ENCODE measurements at regions not wholly inside any gene's neighbourhood (a gene's known extent, or its start where the extent isn't known, plus 50 kb on each side); places are given as distances from the start of the nearest gene placed in this dataset.

GRCh38 chr2:16288371-16289112 is 348.2 kb downstream of the MYCN start:
- Histone ChIP-seq H3K4me1 (ENCODE audit: insufficient read depth, low read length) (no peaks in the 10 kb centered on the region), H3K36me3 (ENCODE audit: insufficient read depth, low read length) (no peaks in the 10 kb centered on the region), H3K27ac (ENCODE audit: low read depth in 1 of 2, low read length in 2 of 2) (no peak overlapping the region), H3K4me3 (ENCODE audit: low read length) (no peak overlapping the region), H3K27me3 (ENCODE audit: control insufficient read depth in 1 of 2, insufficient read depth in 2 of 2, low read length in 2 of 2) (peaks cover 0 to 2% of the 10 kb centered on the region in 2 experiments), H3K9me3 (ENCODE audit: control insufficient read depth in 1 of 2, insufficient read depth in 1 of 2, low read length in 2 of 2) (no peaks in the 10 kb centered on the region)
- H3K27ac Mint-ChIP-seq: no peak overlapping the region
- H3K36me3 Mint-ChIP-seq (ENCODE audit: low read depth): no peaks in the 10 kb centered on the region
- DNase-seq: no peak
- no peak overlapping the region for H3K4me3 Mint-ChIP-seq
- no peaks in the 10 kb centered on the region for H3K9me3 Mint-ChIP-seq
- ATAC-seq (ENCODE audit: poor library complexity): no peak
- H3K27me3 Mint-ChIP-seq: peaks cover 4% of the 10 kb centered on the region
- no peaks in the 10 kb centered on the region for H3K4me1 Mint-ChIP-seq (ENCODE audit: low read depth)
- POLR2A ChIA-PET: no interaction called here
- TF ChIP-seq CTCF (IDR thresholded peaks at IDR 0.05): no peak
- intact Hi-C loops (cut with DNase I, micrococcal nuclease): no loop called here
- CTCF ChIA-PET: no interaction called here

GRCh38 chr2:16287831-16288230 is 347.5 kb downstream of the MYCN start:
- TF ChIP-seq CTCF (IDR thresholded peaks at IDR 0.05): no peak
- no peaks in the 10 kb centered on the region for H3K9me3 ChIP-seq (ENCODE audit: control insufficient read depth in 1 of 2, insufficient read depth in 1 of 2, low read length in 2 of 2)
- no peaks in the 10 kb centered on the region for H3K36me3 Mint-ChIP-seq (ENCODE audit: low read depth)
- no peaks in the 10 kb centered on the region for H3K9me3 Mint-ChIP-seq
- H3K27me3 ChIP-seq (ENCODE audit: control insufficient read depth in 1 of 2, insufficient read depth in 2 of 2, low read length in 2 of 2): peaks cover 0 to 2% of the 10 kb centered on the region in 2 experiments
- ATAC-seq (ENCODE audit: poor library complexity) (no peak), DNase-seq (no peak)
- no peaks in the 10 kb centered on the region for H3K4me1 Mint-ChIP-seq (ENCODE audit: low read depth)
- no peak overlapping the region for H3K27ac Mint-ChIP-seq
- intact Hi-C loops (cut with DNase I, micrococcal nuclease): no loop called here
- H3K4me3 ChIP-seq (ENCODE audit: low read length): no peak overlapping the region
- H3K36me3 ChIP-seq (ENCODE audit: insufficient read depth, low read length): no peaks in the 10 kb centered on the region
- H3K4me3 Mint-ChIP-seq: no peak overlapping the region
- ChIA-PET POLR2A (no interaction called here), CTCF (no interaction called here)
- H3K27ac ChIP-seq (ENCODE audit: low read depth in 1 of 2, low read length in 2 of 2): no peak overlapping the region
- no peaks in the 10 kb centered on the region for H3K4me1 ChIP-seq (ENCODE audit: insufficient read depth, low read length)
- peaks cover 4% of the 10 kb centered on the region for H3K27me3 Mint-ChIP-seq

GRCh38 chr2:16287281-16287680 is 346.9 kb downstream of the MYCN start:
- H3K36me3 Mint-ChIP-seq (ENCODE audit: low read depth): no peaks in the 10 kb centered on the region
- H3K4me3 Mint-ChIP-seq: no peak overlapping the region
- H3K27me3 ChIP-seq (ENCODE audit: control insufficient read depth in 1 of 2, insufficient read depth in 2 of 2, low read length in 2 of 2): peaks cover 0 to 2% of the 10 kb centered on the region in 2 experiments

More at GRCh38 chr2:16287281-16287680, 346.9 kb downstream of the MYCN start:
- CTCF ChIA-PET: no interaction called here
- POLR2A ChIA-PET: no interaction called here
- DNase-seq (no peak), ATAC-seq (ENCODE audit: poor library complexity) (no peak)
- no peak overlapping the region for H3K27ac ChIP-seq (ENCODE audit: low read depth in 1 of 2, low read length in 2 of 2)
- no peaks in the 10 kb centered on the region for H3K36me3 ChIP-seq (ENCODE audit: insufficient read depth, low read length)
- Mint-ChIP-seq H3K9me3 (no peaks in the 10 kb centered on the region), H3K27me3 (peaks cover 1% of the 10 kb centered on the region), H3K4me1 (ENCODE audit: low read depth) (no peaks in the 10 kb centered on the region), H3K27ac (no peak overlapping the region)
- no peak for TF ChIP-seq CTCF (IDR thresholded peaks at IDR 0.05)
- intact Hi-C loops (cut with DNase I, micrococcal nuclease): no loop called here
- no peaks in the 10 kb centered on the region for H3K4me1 ChIP-seq (ENCODE audit: insufficient read depth, low read length)
- no peaks in the 10 kb centered on the region for H3K9me3 ChIP-seq (ENCODE audit: control insufficient read depth in 1 of 2, insufficient read depth in 1 of 2, low read length in 2 of 2)
- H3K4me3 ChIP-seq (ENCODE audit: low read length): no peak overlapping the region
